ENCODE measurements at regions not wholly inside any gene's neighbourhood (a gene's known extent, or its start where the extent isn't known, plus 50 kb on each side); places are given as distances from the start of the nearest gene placed in this dataset.

DNA sequence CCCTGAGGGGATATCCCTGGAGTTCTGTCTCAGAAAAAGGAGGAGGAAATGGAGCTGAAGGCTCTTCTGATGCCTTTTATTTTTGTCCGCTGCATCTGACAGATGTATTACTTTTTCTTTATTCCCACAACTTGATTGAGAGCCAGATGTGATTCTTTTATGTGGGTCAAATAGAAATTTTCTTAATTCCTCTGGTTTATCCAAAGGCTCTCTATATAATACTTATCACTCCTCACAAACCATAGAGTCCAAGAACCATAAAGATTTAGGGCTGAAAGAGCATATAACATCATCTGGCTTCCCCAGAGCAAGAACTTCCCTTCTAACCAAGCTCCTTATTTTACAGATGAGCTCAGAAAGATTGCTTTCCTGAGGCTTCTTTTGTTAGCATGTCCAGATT lies 756.7 kb upstream of the FAM241A start:
- no peaks in the 10 kb centered on the region for H3K27me3 ChIP-seq (ENCODE audit: control insufficient read depth, insufficient read depth, low read length)
- no peaks in the 10 kb centered on the region for H3K36me3 ChIP-seq (ENCODE audit: control insufficient read depth, insufficient read depth, low read length)
- H3K4me1 ChIP-seq (ENCODE audit: control insufficient read depth, insufficient read depth, low read length): no peaks in the 10 kb centered on the region
- H3K9ac ChIP-seq (ENCODE audit: low read length): no peak overlapping the region
- no peak overlapping the region for H3K4me3 ChIP-seq (ENCODE audit: low read depth, low read length)
- no peak overlapping the region for H3K27ac ChIP-seq (ENCODE audit: low read depth, low read length)
- H3K9me3 ChIP-seq (ENCODE audit: control insufficient read depth, insufficient read depth, low read depth, low read length): no peaks in the 10 kb centered on the region

DNA sequence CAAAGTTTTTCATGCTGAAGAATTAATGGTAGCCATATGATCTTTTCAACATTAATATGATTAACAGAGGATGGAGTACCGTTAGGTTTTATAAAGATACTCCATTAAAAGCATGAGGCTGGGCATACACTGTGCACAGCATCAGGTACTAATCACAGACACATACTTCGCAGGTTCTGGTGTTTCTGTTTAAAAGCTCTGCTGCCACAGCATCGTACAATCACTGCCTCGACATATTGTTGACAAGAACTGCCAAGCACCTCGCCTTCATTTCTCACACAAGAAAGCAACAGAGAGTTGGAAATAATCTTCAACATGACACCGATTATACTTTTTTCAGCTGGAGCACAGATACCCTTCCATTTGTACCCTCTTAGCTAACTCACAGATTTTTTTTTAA lies 753.4 kb upstream of the FAM241A start:
- Histone ChIP-seq H3K9ac (ENCODE audit: low read length) (no peak overlapping the region), H3K27me3 (ENCODE audit: control insufficient read depth, insufficient read depth, low read length) (no peaks in the 10 kb centered on the region), H3K36me3 (ENCODE audit: control insufficient read depth, insufficient read depth, low read length) (no peaks in the 10 kb centered on the region), H3K4me1 (ENCODE audit: control insufficient read depth, insufficient read depth, low read length) (no peaks in the 10 kb centered on the region), H3K9me3 (ENCODE audit: control insufficient read depth, insufficient read depth, low read depth, low read length) (no peaks in the 10 kb centered on the region), H3K27ac (ENCODE audit: low read depth, low read length) (no peak overlapping the region), H3K4me3 (ENCODE audit: low read depth, low read length) (no peak overlapping the region)

DNA sequence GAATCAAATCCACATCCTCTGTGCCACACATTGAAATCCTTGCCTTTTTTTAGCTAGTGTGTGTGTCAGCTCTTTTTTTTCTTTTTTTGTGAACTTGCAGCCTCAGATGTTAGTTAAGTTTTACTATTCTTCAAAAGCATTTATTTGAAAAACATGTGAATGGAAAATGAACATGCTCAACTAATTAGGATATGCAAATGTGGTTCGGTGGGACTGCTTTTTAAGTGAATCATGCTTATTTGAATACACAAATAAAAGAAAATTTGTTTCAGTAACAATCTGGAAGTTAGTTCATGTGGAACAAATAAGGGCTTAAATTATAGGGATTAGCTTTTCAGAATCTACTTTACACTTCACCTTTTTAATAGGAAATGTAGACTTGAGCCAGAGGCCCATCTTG lies 751.5 kb upstream of the FAM241A start:
- Histone ChIP-seq H3K27me3 (ENCODE audit: control insufficient read depth, insufficient read depth, low read length) (no peaks in the 10 kb centered on the region), H3K9ac (ENCODE audit: low read length) (no peak overlapping the region), H3K36me3 (ENCODE audit: control insufficient read depth, insufficient read depth, low read length) (no peaks in the 10 kb centered on the region), H3K4me3 (ENCODE audit: low read depth, low read length) (no peak overlapping the region), H3K9me3 (ENCODE audit: control insufficient read depth, insufficient read depth, low read depth, low read length) (no peaks in the 10 kb centered on the region), H3K27ac (ENCODE audit: low read depth, low read length) (no peak overlapping the region), H3K4me1 (ENCODE audit: control insufficient read depth, insufficient read depth, low read length) (no peaks in the 10 kb centered on the region)

DNA sequence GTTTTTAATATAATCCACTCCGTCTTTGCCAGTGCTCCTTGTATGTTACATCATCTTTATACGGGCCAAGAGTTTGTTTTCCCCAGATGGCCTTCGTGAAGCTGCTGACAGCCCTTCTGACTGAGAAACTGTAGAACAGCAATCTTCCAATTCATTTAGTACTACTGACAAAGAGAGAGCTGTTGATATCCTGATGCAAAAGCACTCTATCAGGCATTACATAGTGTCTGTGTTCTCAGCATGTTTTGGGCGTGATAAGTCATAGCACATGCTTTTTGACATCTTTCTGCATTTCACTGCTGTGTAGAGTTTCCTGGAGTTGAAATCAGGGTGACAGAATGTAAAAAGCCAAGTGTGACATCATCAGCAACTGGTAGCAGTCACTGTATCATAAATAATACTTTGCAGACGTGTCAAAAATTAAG lies 746.3 kb upstream of the FAM241A start:
- no peak overlapping the region for H3K27ac ChIP-seq (ENCODE audit: low read depth, low read length)
- H3K4me1 ChIP-seq (ENCODE audit: control insufficient read depth, insufficient read depth, low read length): no peaks in the 10 kb centered on the region
- no peak overlapping the region for H3K4me3 ChIP-seq (ENCODE audit: low read depth, low read length)
- no peak overlapping the region for H3K9ac ChIP-seq (ENCODE audit: low read length)
- H3K27me3 ChIP-seq (ENCODE audit: control insufficient read depth, insufficient read depth, low read length): no peaks in the 10 kb centered on the region
- H3K9me3 ChIP-seq (ENCODE audit: control insufficient read depth, insufficient read depth, low read depth, low read length): no peaks in the 10 kb centered on the region
- H3K36me3 ChIP-seq (ENCODE audit: control insufficient read depth, insufficient read depth, low read length): no peaks in the 10 kb centered on the region

DNA sequence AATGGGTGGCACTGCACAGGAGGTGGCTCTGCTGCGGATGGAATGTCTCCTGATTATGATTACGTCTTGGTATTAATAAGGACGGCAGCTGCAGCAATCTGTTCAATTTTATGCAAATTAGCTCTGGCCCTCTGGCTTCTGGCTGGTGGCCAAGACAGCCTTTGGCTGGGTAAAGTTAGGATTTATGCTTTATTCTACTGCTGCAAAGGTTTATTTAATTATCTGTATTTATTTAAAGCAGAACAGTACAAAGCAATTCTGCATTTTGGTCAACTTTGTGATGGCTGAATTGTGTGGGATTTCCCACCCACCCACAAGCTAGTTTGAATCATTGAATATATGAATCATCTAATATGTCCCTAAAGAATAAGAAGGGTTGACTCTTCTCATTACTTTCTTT lies 745.6 kb upstream of the FAM241A start:
- Histone ChIP-seq H3K4me1 (ENCODE audit: control insufficient read depth, insufficient read depth, low read length) (no peaks in the 10 kb centered on the region), H3K9me3 (ENCODE audit: control insufficient read depth, insufficient read depth, low read depth, low read length) (no peaks in the 10 kb centered on the region), H3K36me3 (ENCODE audit: control insufficient read depth, insufficient read depth, low read length) (no peaks in the 10 kb centered on the region), H3K9ac (ENCODE audit: low read length) (no peak overlapping the region), H3K27ac (ENCODE audit: low read depth, low read length) (no peak overlapping the region), H3K27me3 (ENCODE audit: control insufficient read depth, insufficient read depth, low read length) (no peaks in the 10 kb centered on the region), H3K4me3 (ENCODE audit: low read depth, low read length) (no peak overlapping the region)

DNA sequence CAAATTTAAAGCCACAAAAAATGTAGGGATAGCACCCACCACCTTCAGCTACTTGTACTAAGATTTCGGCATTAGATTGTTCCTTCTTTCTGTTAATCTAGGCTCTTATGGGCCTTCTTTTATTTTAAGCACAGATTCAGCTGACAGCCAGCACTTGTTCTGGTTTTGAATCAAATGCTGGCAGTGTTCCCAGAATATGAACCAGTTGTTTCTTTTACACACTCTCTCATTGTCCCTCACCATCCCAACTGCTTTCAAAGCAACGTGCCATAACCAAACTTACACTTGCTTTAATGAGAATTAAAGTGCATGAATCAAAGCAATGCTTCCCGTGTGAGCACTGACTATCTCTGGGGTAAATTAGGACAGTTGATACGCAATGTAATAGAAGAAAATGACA lies 744.5 kb upstream of the FAM241A start:
- no peak overlapping the region for H3K9ac ChIP-seq (ENCODE audit: low read length)
- H3K9me3 ChIP-seq (ENCODE audit: control insufficient read depth, insufficient read depth, low read depth, low read length): no peaks in the 10 kb centered on the region
- H3K4me3 ChIP-seq (ENCODE audit: low read depth, low read length): no peak overlapping the region
- H3K27ac ChIP-seq (ENCODE audit: low read depth, low read length): no peak overlapping the region
- no peaks in the 10 kb centered on the region for H3K27me3 ChIP-seq (ENCODE audit: control insufficient read depth, insufficient read depth, low read length)
- no peaks in the 10 kb centered on the region for H3K4me1 ChIP-seq (ENCODE audit: control insufficient read depth, insufficient read depth, low read length)
- no peaks in the 10 kb centered on the region for H3K36me3 ChIP-seq (ENCODE audit: control insufficient read depth, insufficient read depth, low read length)

DNA sequence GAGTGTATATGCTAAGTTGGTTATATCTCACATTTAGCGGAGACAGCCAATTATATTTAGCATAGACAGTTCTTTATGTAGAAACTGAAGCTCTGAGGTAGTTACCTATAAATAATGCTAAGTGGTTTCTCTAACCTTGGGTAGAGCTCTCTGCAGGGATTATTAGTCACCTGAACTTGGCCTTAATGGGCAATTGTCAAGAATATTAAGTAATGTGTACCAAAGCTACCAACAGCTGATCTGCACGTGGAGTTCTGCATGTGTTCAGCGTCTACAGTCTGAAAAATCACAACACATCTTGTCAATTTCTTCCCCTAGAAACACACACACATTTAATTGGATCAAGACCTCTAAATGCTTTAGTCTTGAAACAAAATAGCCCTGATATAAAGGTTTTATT lies 740.6 kb upstream of the FAM241A start:
- Histone ChIP-seq H3K9ac (ENCODE audit: low read length) (no peak overlapping the region), H3K36me3 (ENCODE audit: control insufficient read depth, insufficient read depth, low read length) (no peaks in the 10 kb centered on the region), H3K9me3 (ENCODE audit: control insufficient read depth, insufficient read depth, low read depth, low read length) (no peaks in the 10 kb centered on the region), H3K4me1 (ENCODE audit: control insufficient read depth, insufficient read depth, low read length) (no peaks in the 10 kb centered on the region), H3K27me3 (ENCODE audit: control insufficient read depth, insufficient read depth, low read length) (no peaks in the 10 kb centered on the region), H3K27ac (ENCODE audit: low read depth, low read length) (no peak overlapping the region), H3K4me3 (ENCODE audit: low read depth, low read length) (no peak overlapping the region)

DNA sequence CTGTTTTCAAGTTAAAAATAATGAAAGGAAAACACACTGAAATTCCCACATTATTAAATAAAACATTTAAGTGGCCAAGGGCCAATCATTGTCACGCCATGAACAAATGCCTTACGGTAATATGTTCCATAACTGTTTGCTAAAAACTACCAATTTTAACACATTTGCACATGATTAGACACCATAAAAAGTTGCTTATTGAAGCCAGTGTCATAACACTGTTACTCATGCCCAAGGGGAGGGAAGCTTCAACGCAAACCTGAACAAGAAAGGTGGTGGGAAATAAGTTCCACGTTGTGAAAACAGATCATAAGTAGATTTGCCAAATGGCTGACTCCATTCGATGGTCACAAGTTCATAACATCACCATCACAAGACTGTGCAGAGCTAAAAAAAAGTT lies 739.3 kb upstream of the FAM241A start:
- H3K27ac ChIP-seq (ENCODE audit: low read depth, low read length): no peak overlapping the region

DNA sequence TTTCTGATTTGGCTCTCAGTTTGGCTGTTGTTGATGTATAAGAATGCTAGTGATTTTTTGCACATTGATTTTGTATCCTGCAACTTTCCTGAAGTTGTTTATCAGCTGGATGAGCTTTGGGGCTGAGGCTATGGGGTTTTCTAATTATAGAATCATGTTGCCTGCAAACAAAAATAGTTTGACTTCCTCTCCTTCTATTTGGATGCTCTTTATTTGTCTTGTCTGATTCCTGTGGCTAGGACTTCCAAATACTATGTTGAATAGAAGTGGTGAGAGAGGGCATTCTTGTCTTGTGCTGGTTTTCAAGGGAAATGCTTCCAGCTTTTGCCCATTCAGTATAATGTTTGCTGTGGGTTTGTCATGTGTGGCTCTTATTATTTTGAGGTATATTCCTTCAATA lies 734.7 kb upstream of the FAM241A start:
- Histone ChIP-seq H3K36me3 (ENCODE audit: control insufficient read depth, insufficient read depth, low read length) (no peaks in the 10 kb centered on the region), H3K27ac (ENCODE audit: low read depth, low read length) (no peak overlapping the region), H3K4me1 (ENCODE audit: control insufficient read depth, insufficient read depth, low read length) (no peaks in the 10 kb centered on the region), H3K27me3 (ENCODE audit: control insufficient read depth, insufficient read depth, low read length) (no peaks in the 10 kb centered on the region), H3K9ac (ENCODE audit: low read length) (no peak overlapping the region), H3K9me3 (ENCODE audit: control insufficient read depth, insufficient read depth, low read depth, low read length) (no peaks in the 10 kb centered on the region), H3K4me3 (ENCODE audit: low read depth, low read length) (no peak overlapping the region)

More for the DNA sequence above, 739.3 kb upstream of the FAM241A start:
- no peaks in the 10 kb centered on the region for H3K27me3 ChIP-seq (ENCODE audit: control insufficient read depth, insufficient read depth, low read length)
- no peaks in the 10 kb centered on the region for H3K36me3 ChIP-seq (ENCODE audit: control insufficient read depth, insufficient read depth, low read length)
- no peak overlapping the region for H3K4me3 ChIP-seq (ENCODE audit: low read depth, low read length)
- no peaks in the 10 kb centered on the region for H3K9me3 ChIP-seq (ENCODE audit: control insufficient read depth, insufficient read depth, low read depth, low read length)
- no peaks in the 10 kb centered on the region for H3K4me1 ChIP-seq (ENCODE audit: control insufficient read depth, insufficient read depth, low read length)
- no peak overlapping the region for H3K9ac ChIP-seq (ENCODE audit: low read length)

DNA sequence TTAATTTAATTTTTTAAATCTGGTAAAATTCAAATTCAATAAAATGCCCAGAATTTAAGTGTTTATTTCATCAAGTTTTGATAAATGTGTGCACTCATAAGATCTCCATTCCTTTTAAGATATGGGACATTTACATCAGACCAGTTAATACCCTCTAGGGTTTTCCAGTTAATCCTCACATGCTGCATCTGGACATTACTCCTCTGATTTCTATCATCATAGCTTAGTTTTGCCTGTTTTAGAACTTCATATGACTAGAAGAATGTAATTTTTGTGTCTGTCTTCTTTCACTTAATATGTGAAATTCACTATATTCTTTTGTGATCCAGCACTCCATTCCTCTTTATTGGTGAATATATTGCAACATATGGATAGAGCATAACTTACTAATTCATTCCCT lies 727.7 kb upstream of the FAM241A start:
- Histone ChIP-seq H3K27ac (ENCODE audit: low read depth, low read length) (no peak overlapping the region), H3K9me3 (ENCODE audit: control insufficient read depth, insufficient read depth, low read depth, low read length) (no peaks in the 10 kb centered on the region), H3K4me1 (ENCODE audit: control insufficient read depth, insufficient read depth, low read length) (no peaks in the 10 kb centered on the region), H3K9ac (ENCODE audit: low read length) (no peak overlapping the region), H3K4me3 (ENCODE audit: low read depth, low read length) (no peak overlapping the region), H3K36me3 (ENCODE audit: control insufficient read depth, insufficient read depth, low read length) (no peaks in the 10 kb centered on the region), H3K27me3 (ENCODE audit: control insufficient read depth, insufficient read depth, low read length) (no peaks in the 10 kb centered on the region)

DNA sequence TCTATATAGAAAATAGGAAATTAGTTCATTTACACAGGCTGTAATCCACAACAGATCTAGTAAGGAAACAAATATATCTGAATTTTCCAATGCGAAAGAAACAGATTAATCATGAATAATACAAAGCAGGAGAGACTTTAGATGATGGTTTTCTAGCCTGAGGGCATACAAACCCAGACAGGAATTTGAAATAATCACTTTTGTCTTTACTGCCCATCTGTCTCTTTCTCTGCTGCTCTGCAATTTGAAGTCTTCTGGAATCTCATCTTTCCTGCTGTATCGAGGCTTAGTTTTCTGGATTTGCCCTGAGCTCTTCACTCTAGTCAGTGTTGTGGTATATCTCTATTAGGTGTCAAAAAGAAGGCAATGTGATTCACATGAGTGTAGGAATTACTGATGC lies 711.8 kb upstream of the FAM241A start:
- Histone ChIP-seq H3K27me3 (ENCODE audit: control insufficient read depth, insufficient read depth, low read length) (no peaks in the 10 kb centered on the region), H3K9me3 (ENCODE audit: control insufficient read depth, insufficient read depth, low read depth, low read length) (peaks cover 3% of the 10 kb centered on the region; the same call in 1 of the 2 replicates), H3K4me3 (ENCODE audit: low read depth, low read length) (no peak overlapping the region), H3K27ac (ENCODE audit: low read depth, low read length) (no peak overlapping the region), H3K9ac (ENCODE audit: low read length) (no peak overlapping the region), H3K36me3 (ENCODE audit: control insufficient read depth, insufficient read depth, low read length) (no peaks in the 10 kb centered on the region), H3K4me1 (ENCODE audit: control insufficient read depth, insufficient read depth, low read length) (no peaks in the 10 kb centered on the region)

DNA sequence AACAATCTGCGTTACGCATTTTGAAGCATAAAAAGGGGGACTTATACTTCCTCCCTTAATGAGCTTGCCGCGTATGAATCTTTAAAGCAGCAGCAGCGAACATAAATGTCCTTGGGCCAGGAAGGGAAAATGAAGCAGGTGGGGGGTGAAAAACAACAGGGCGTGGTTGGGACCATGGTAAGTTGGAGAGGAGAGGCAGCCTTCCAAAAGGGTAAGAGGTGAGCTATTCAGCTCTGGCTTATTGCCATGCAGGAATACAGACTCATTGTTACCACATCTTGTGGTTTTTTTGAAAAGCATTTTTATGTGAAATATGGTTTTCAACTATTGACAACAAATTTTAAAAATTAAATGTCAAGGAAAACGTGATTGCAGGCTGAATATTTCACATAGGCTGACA lies 710.7 kb upstream of the FAM241A start:
- H3K27me3 ChIP-seq (ENCODE audit: control insufficient read depth, insufficient read depth, low read length): no peaks in the 10 kb centered on the region
- peaks cover 3% of the 10 kb centered on the region; the same call in 1 of the 2 replicates for H3K9me3 ChIP-seq (ENCODE audit: control insufficient read depth, insufficient read depth, low read depth, low read length)

More for the DNA sequence above, 710.7 kb upstream of the FAM241A start:
- no peaks in the 10 kb centered on the region for H3K36me3 ChIP-seq (ENCODE audit: control insufficient read depth, insufficient read depth, low read length)
- H3K4me3 ChIP-seq (ENCODE audit: low read depth, low read length): no peak overlapping the region
- no peak overlapping the region for H3K27ac ChIP-seq (ENCODE audit: low read depth, low read length)
- no peak overlapping the region for H3K9ac ChIP-seq (ENCODE audit: low read length)
- H3K4me1 ChIP-seq (ENCODE audit: control insufficient read depth, insufficient read depth, low read length): no peaks in the 10 kb centered on the region
